Naive thymus-derived CD8-positive, alpha-beta T cell (primary cell): ENCODE measurements at regions not wholly inside any gene's neighbourhood (a gene's known extent, or its start where the extent isn't known, plus 50 kb on each side); places are given as distances from the start of the nearest gene placed in this dataset.
"Not testable (repeated sequence)": the region's sequence is repeated elsewhere in the genome, so short reads cannot be mapped to it uniquely, and the experiment has no call there.

ENCODE experiments used
- ATAC-seq, 2 donors: fragments of 150-1000 bp; cut with Tn5 transposase in 1 of 2; sonication (Bioruptor Pico), chemical (Tn5 transposase) in 1 of 2; 1 replicate in 1 of 2; 2 replicates in 1 of 2; pipeline ENCODE4 v1.10.0; 2021; ENCODE audit warnings: mild to moderate bottlenecking in 2 of 2, moderate library complexity in 2 of 2
- POLR2A ChIA-PET: fragments of 350-600 bp; sonication (Branson Sonifier 250); formaldehyde crosslinking; loops from one replicate; lab custom pipeline; 2021; ENCODE audit warnings: antibody characterized with exemption; lab: Charles Lee
- DNase-seq, 10 donors: peaks; one replicate each; pipeline versions ENCODE4 v3.0.0 to v3.0.0-alpha.2; 2020 to 2022
- H3K27ac Mint-ChIP-seq, 10 donors: one replicate each; pipeline ENCODE4 v1.8.0; 2020 to 2022; ENCODE audit warnings: mild to moderate bottlenecking in 10 of 10, mixed read lengths in 10 of 10, moderate library complexity in 4 of 10, inconsistent platforms in 1 of 10
- H3K27me3 Mint-ChIP-seq, 5 donors: one replicate each; pipeline ENCODE4 v1.8.0; 2021 to 2022; ENCODE audit warnings: mixed read lengths in 5 of 5
- H3K36me3 Mint-ChIP-seq, 3 donors: one replicate each; pipeline ENCODE4 v1.8.0; 2020 to 2022; ENCODE audit warnings: mixed read lengths in 3 of 3, mild to moderate bottlenecking in 2 of 3, inconsistent platforms in 1 of 3
- H3K4me1 Mint-ChIP-seq, 4 donors: one replicate each; pipeline ENCODE4 v1.8.0; 2021 to 2022; ENCODE audit warnings: mixed read lengths in 4 of 4
- H3K4me3 Mint-ChIP-seq, 10 donors: one replicate each; pipeline ENCODE4 v1.8.0; 2020 to 2022; ENCODE audit warnings: mild to moderate bottlenecking in 10 of 10, mixed read lengths in 10 of 10, moderate library complexity in 6 of 10, inconsistent platforms in 1 of 10
- H3K9me3 Mint-ChIP-seq, 9 donors: one replicate each; pipeline ENCODE4 v1.8.0; 2020 to 2022; ENCODE audit warnings: mixed read lengths in 9 of 9, mild to moderate bottlenecking in 3 of 9, inconsistent platforms in 1 of 9, moderate library complexity in 1 of 9

GRCh38 chr11:13141731-13142709, 132.9 kb downstream of the RASSF10 start:
- POLR2A ChIA-PET = no interaction called here
- ATAC-seq (no peak), DNase-seq (no peak)
- Mint-ChIP-seq H3K4me3 (no peak overlapping the region), H3K9me3 (peaks cover 0 to 7% (median 2%) of the 10 kb centered on the region in 9 donors), H3K27ac (no peak overlapping the region), H3K36me3 (peaks cover 0 to 7% (median 0%) of the 10 kb centered on the region in 3 donors), H3K4me1 (no peaks in the 10 kb centered on the region), H3K27me3 (peaks cover 20 to 50% (median 27%) of the 10 kb centered on the region in 5 donors)

- ATAC-seq (no peak), DNase-seq (no peak)
- Mint-ChIP-seq H3K27me3 (peaks cover 11 to 44% (median 20%) of the 10 kb centered on the region in 5 donors), H3K36me3 (no peaks in the 10 kb centered on the region), H3K27ac (no peak overlapping the region), H3K9me3 (peaks cover 0 to 3% (median 0%) of the 10 kb centered on the region in 9 donors), H3K4me3 (no peak overlapping the region), H3K4me1 (no peaks in the 10 kb centered on the region)
- POLR2A ChIA-PET = no interaction called here
Measured at GRCh38 chr11:13143486-13144297, 133.9 kb upstream of the BMAL1 start.

- DNase-seq = no peak
- no peak for ATAC-seq
- Mint-ChIP-seq H3K27me3 (peaks cover 6 to 35% (median 17%) of the 10 kb centered on the region in 5 donors), H3K4me3 (no peak overlapping the region), H3K27ac (no peak overlapping the region), H3K36me3 (no peaks in the 10 kb centered on the region), H3K4me1 (no peaks in the 10 kb centered on the region), H3K9me3 (peaks cover 0 to under 1% (median 0%) of the 10 kb centered on the region in 9 donors)
- POLR2A ChIA-PET = no interaction called here
Measured at GRCh38 chr11:13145461-13145860, 132.1 kb upstream of the BMAL1 start.

- DNase-seq (no peak), ATAC-seq (no peak)
- H3K4me1 Mint-ChIP-seq = peaks cover 0 to 2% (median 0%) of the 10 kb centered on the region in 4 donors
- peaks cover 0 to 1% (median 0%) of the 10 kb centered on the region in 9 donors for H3K9me3 Mint-ChIP-seq
- no peak overlapping the region for H3K4me3 Mint-ChIP-seq
- POLR2A ChIA-PET = no interaction called here
- no peak overlapping the region for H3K27ac Mint-ChIP-seq
- H3K27me3 Mint-ChIP-seq = peaks cover 7 to 16% (median 14%) of the 10 kb centered on the region in 5 donors
- no peaks in the 10 kb centered on the region for H3K36me3 Mint-ChIP-seq
Measured at GRCh38 chr11:13149991-13150390, 127.6 kb upstream of the BMAL1 start.

GRCh38 chr11:13150487-13150886, 127.1 kb upstream of the BMAL1 start:
- Mint-ChIP-seq H3K4me1 (peaks cover 0 to 2% (median 0%) of the 10 kb centered on the region in 4 donors), H3K4me3 (no peak overlapping the region), H3K27ac (no peak overlapping the region), H3K27me3 (peaks cover 7 to 17% (median 14%) of the 10 kb centered on the region in 5 donors), H3K9me3 (peaks cover 0 to 6% (median 0%) of the 10 kb centered on the region in 9 donors), H3K36me3 (no peaks in the 10 kb centered on the region)
- ATAC-seq = no peak
- DNase-seq = no peak
- POLR2A ChIA-PET = no interaction called here

- Mint-ChIP-seq H3K4me3 (no peak overlapping the region), H3K27ac (no peak overlapping the region), H3K9me3 (peaks cover 0 to 23% (median 4%) of the 10 kb centered on the region in 9 donors), H3K4me1 (peaks cover 0 to 2% (median 0%) of the 10 kb centered on the region in 4 donors), H3K27me3 (peaks cover 7 to 22% (median 18%) of the 10 kb centered on the region in 5 donors), H3K36me3 (peaks cover 0 to under 1% (median 0%) of the 10 kb centered on the region in 3 donors)
- POLR2A ChIA-PET = no interaction called here
- no peak for DNase-seq
- no peak for ATAC-seq
Measured at GRCh38 chr11:13152264-13152663, 125.3 kb upstream of the BMAL1 start.

GRCh38 chr11:13152736-13153541, 124.7 kb upstream of the BMAL1 start:
- Mint-ChIP-seq H3K36me3 (peaks cover 0 to 8% (median 0%) of the 10 kb centered on the region in 3 donors), H3K9me3 (peaks cover 0 to 25% (median 4%) of the 10 kb centered on the region in 9 donors), H3K4me1 (peaks cover 0 to 2% (median 0%) of the 10 kb centered on the region in 4 donors), H3K27ac (no peak overlapping the region), H3K4me3 (no peak overlapping the region), H3K27me3 (peaks cover 10 to 24% (median 22%) of the 10 kb centered on the region in 5 donors)
- DNase-seq (no peak), ATAC-seq (no peak)
- POLR2A ChIA-PET = no interaction called here

- DNase-seq, H3K4me3 Mint-ChIP-seq, POLR2A ChIA-PET, H3K27ac Mint-ChIP-seq, ATAC-seq, H3K4me1 Mint-ChIP-seq: not testable (repeated sequence)
- Mint-ChIP-seq H3K27me3 (peaks cover 10 to 30% (median 24%) of the 10 kb centered on the region in 5 donors), H3K9me3 (peaks cover 0 to 25% (median 5%) of the 10 kb centered on the region in 9 donors), H3K36me3 (peaks cover 0 to 13% (median 5%) of the 10 kb centered on the region in 3 donors)
Measured at GRCh38 chr11:13154374-13154773, 123.2 kb upstream of the BMAL1 start.

- no peak for ATAC-seq
- Mint-ChIP-seq H3K9me3 (peaks cover 0 to 21% (median 5%) of the 10 kb centered on the region in 9 donors), H3K27me3 (peaks cover 5 to 27% (median 19%) of the 10 kb centered on the region in 5 donors), H3K4me1 (no peaks in the 10 kb centered on the region), H3K27ac (no peak overlapping the region), H3K36me3 (peaks cover 0 to 13% (median 5%) of the 10 kb centered on the region in 3 donors), H3K4me3 (no peak overlapping the region)
- POLR2A ChIA-PET = no interaction called here
- no peak for DNase-seq
Measured at GRCh38 chr11:13160346-13160745, 117.2 kb upstream of the BMAL1 start.

GRCh38 chr11:13160806-13161205, 116.8 kb upstream of the BMAL1 start:
- H3K36me3 Mint-ChIP-seq = peaks cover 0 to 13% (median 5%) of the 10 kb centered on the region in 3 donors
- POLR2A ChIA-PET = no interaction called here
- H3K4me3 Mint-ChIP-seq = no peak overlapping the region
- peaks cover 0 to 17% (median 5%) of the 10 kb centered on the region in 9 donors for H3K9me3 Mint-ChIP-seq
- H3K27me3 Mint-ChIP-seq = peaks cover 5 to 26% (median 19%) of the 10 kb centered on the region in 5 donors
- H3K4me1 Mint-ChIP-seq = no peaks in the 10 kb centered on the region
- ATAC-seq = no peak
- DNase-seq = no peak
- no peak overlapping the region for H3K27ac Mint-ChIP-seq

- H3K27ac Mint-ChIP-seq = no peak overlapping the region
- H3K9me3 Mint-ChIP-seq = peaks cover 0 to 3% (median 0%) of the 10 kb centered on the region in 9 donors
- peaks cover 0 to 4% (median 3%) of the 10 kb centered on the region in 3 donors for H3K36me3 Mint-ChIP-seq
- H3K27me3 Mint-ChIP-seq = peaks cover 5 to 22% (median 17%) of the 10 kb centered on the region in 5 donors
- no peak for ATAC-seq
- no peak for DNase-seq
- no peak overlapping the region for H3K4me3 Mint-ChIP-seq
- no peaks in the 10 kb centered on the region for H3K4me1 Mint-ChIP-seq
- POLR2A ChIA-PET = no interaction called here
Measured at GRCh38 chr11:13163158-13163557, 114.4 kb upstream of the BMAL1 start.

GRCh38 chr11:13166036-13166435, 111.6 kb upstream of the BMAL1 start:
- peaks cover 0 to 16% (median 11%) of the 10 kb centered on the region in 5 donors for H3K27me3 Mint-ChIP-seq
- H3K4me3 Mint-ChIP-seq = no peak overlapping the region
- POLR2A ChIA-PET = no interaction called here
- H3K4me1 Mint-ChIP-seq = no peaks in the 10 kb centered on the region
- no peaks in the 10 kb centered on the region for H3K36me3 Mint-ChIP-seq
- H3K27ac Mint-ChIP-seq = no peak overlapping the region
- no peak for DNase-seq
- H3K9me3 Mint-ChIP-seq = no peaks in the 10 kb centered on the region
- ATAC-seq = no peak
